ENCODE measurements at regions not wholly inside any gene's neighbourhood (a gene's known extent, or its start where the extent isn't known, plus 50 kb on each side); places are given as distances from the start of the nearest gene placed in this dataset.

GRCh38 chrY:13068696-13069095 is 164.0 kb downstream of the DDX3Y start:
- TF ChIP-seq POLR2A (IDR thresholded peaks at IDR 0.05; ENCODE audit: insufficient read depth in 1 of 2, low read depth in 2 of 2, low read length in 2 of 2) (no peak), ELF1 (CRISPR knock-in tag; IDR thresholded peaks at IDR 0.05) (no peak), RELA (CRISPR knock-in tag; IDR thresholded peaks at IDR 0.05) (no peak), EZH2 (conservative IDR thresholded peaks at IDR 0.05; ENCODE audit: low read depth, low read length) (no peak), HNF1A (IDR thresholded peaks at IDR 0.05; ENCODE audit: low read depth) (no peak), HNF1A (CRISPR knock-in tag; IDR thresholded peaks at IDR 0.05; ENCODE audit: borderline replicate concordance) (no peak), FOSL2 (CRISPR knock-in tag; IDR thresholded peaks at IDR 0.05) (no peak), JUNB (CRISPR knock-in tag; IDR thresholded peaks at IDR 0.05; ENCODE audit: borderline replicate concordance) (no peak), DPF2 (CRISPR knock-in tag; IDR thresholded peaks at IDR 0.05; ENCODE audit: borderline replicate concordance, low read depth) (no peak)
- TF ChIP-seq, protein P1, sequence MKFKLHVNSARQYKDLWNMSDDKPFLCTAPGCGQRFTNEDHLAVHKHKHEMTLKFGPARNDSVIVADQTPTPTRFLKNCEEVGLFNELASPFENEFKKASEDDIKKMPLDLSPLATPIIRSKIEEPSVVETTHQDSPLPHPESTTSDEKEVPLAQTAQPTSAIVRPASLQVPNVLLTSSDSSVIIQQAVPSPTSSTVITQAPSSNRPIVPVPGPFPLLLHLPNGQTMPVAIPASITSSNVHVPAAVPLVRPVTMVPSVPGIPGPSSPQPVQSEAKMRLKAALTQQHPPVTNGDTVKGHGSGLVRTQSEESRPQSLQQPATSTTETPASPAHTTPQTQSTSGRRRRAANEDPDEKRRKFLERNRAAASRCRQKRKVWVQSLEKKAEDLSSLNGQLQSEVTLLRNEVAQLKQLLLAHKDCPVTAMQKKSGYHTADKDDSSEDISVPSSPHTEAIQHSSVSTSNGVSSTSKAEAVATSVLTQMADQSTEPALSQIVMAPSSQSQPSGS (CRISPR knock-in tag; IDR thresholded peaks at IDR 0.05), result no peak
